GM19240 (cell line): ENCODE measurements at regions not wholly inside any gene's neighbourhood (a gene's known extent, or its start where the extent isn't known, plus 50 kb on each side); places are given as distances from the start of the nearest gene placed in this dataset.
"Not testable (repeated sequence)": the region's sequence is repeated elsewhere in the genome, so short reads cannot be mapped to it uniquely, and the experiment has no call there.

Source experiments
- DNase-seq: peaks from one replicate; pipeline ENCODE4 v3.0.0; 2011; ENCODE audit warnings: low spot score; ENCODE audit not compliant: insufficient read length

DNA sequence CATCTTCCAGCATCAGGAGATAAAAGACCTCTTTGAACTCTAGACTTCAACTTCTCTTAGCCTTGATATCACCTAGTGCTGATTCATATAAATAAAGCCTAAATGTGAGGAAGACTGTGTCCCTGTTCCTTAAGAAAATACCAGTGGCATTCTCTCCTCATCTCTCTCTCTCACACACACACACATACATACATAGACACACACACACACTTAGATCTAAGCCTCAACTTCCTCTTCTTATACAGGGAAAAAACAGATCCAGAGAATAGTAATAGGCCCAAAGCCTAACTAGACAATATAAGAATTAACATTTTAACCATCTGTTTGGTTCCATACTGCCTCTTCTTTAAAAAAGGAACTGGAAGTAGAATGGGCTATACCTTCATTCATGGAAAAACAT, 195.3 kb upstream of the NR4A3 start:
- no peak for DNase-seq

DNA sequence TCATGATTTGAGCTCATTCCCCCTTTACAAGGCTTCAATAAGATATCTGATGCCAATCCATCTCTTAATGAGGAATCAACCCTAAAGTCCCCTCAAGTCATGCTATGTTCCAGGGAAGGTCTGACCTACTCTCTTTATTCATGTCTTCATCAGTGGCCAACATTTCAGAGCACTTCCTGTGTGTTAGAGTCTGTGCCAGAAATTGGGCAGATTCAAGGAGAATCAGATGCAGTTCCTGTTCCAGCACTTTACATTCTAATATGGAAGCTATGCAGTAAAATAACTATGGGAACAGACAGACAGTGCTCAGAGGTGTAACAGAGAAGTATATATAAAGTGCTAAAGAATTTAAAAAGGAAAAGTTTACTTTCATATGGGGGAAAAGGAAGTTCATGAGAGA, 193.4 kb upstream of the NR4A3 start:
- DNase-seq: no peak

DNA sequence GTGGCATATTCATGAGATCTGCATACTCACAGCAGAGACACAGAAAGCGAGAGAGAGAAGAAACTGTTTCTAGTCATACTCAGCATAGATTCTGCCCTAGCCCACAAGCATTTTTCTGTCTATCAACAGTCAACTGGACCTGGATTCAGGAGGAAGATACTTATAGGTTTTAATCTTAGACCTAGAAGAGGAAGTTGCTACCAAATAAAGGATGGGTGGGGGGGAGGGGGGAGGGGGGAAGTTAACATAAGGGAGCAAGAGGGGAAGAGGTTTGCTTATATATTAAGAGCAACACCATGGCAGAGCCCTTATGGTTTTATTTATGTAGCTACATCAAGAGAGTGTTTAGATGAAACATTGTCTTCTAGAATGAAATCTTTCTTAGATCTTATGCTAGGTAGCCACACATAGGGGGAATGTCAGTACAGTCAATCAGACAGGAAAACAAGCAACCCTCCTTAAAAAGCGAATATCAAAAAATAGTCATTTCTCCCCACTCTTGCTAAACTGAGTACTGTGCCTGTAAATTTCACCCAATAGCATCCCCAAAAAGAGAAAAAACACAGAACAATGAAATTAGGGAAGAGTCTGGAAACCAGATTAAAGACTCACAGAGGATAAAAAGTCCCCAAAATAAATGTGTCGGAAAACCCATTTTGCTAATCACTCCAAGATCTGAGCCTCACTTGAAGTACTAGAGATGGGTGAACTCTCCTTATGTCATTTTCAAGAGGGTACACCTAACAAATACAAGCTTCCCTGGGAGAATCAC, 192.7 kb upstream of the NR4A3 start:
- DNase-seq: no peak

DNA sequence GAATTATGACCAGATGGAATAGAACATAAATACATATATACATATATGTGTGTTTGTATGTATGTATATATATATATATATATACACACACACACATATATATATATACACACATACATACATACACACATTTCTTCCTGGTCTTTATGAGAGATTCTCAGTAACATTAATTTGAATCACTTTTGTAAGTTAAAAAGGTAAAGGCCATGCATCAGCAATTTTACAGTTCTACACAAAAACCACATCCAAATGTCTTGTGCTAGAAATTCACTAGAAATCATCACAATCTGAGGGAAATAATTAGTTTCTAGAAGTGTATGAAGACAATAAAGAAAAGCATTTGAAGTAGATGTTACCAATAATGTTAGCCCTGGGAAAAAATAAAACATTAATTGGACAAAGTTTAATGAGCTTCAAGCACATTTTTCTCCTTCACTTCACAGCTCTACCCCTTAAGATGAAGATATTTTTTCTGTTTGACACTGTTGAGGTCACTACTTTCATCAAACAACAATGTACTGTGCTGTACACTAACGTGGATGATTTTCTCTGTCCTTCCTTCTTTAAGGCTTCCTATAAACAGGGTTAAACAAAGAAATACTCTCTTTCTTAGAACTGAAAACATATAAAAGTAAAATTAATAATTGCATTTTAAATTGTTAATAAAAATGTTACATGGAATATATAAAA, 189.2 kb upstream of the NR4A3 start:
- no peak for DNase-seq

DNA sequence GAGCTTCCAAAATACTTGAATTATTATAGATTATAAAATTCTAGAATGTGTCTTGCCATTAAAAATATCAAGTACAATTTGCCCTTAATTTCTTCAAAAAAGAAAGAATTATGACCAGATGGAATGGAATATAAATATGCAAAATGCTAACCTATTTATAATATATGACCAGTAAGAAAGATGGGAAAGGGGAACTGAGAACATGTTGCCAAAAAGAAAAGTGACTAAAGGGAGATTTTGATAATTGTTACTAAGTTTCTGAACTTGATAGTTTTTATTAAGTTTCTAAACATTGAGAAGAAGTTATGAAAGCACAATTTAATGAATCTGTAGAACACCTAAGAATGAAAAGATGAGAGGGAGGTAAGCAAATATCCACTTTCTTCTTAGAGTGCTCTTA, 188.4 kb upstream of the NR4A3 start:
- DNase-seq: no peak

DNA sequence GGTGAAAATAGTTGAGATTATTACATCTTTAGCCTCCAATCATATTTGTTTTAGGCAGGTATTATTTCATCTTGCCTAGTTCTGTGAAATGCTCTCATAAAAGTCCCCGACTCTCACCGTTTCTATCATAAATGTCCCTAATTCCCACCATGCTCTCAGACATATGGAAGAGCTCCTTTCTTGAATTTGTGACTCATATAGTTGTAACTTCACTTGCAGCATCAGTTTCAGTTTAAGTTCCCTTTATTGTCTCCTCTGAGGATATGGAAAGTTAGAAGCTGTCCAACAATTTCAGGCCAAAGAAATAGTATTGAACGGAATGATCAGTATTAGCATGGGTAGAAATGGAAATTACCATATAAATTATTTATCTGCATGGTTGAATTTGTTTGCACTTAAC, 187.5 kb upstream of the NR4A3 start:
- DNase-seq: no peak

DNA sequence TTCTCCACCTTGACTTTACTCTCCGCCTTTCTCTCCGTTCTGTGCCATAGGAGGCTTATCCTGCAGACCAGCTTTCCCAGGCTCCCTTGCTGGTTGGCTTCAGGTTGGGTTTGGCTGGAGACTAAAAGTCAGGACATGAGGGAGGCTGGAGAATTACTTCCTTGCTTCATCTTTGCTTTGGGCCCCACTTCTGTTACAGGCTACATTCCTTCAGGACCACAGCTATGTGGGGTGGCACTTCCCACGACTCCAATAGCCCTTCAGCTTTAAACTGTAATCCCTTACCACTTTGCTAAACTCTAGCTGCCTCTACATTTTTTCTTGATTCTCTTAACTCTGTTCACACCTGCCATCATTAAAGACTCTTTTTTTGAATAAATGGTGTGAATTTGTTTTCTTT, 186.7 kb upstream of the NR4A3 start:
- DNase-seq: no peak

DNA sequence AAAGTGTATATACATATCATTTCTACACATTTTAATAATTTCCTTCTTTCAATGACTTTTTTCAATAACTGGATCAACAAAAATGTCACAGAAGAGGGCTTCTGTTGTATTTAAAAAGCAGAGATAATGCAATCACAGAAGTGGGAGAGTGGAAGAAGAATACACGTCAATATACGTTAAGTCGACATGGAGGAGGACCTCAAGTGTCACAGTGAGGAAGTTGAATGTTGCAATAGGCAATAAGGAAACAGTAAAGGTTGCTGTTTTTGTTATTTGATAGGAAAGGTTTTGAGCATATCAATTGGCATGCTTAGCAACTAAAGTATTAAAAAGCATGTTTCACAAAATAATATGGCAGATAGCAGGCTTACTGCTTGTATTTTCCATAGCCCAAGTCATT, 184.0 kb upstream of the NR4A3 start:
- no peak for DNase-seq

DNA sequence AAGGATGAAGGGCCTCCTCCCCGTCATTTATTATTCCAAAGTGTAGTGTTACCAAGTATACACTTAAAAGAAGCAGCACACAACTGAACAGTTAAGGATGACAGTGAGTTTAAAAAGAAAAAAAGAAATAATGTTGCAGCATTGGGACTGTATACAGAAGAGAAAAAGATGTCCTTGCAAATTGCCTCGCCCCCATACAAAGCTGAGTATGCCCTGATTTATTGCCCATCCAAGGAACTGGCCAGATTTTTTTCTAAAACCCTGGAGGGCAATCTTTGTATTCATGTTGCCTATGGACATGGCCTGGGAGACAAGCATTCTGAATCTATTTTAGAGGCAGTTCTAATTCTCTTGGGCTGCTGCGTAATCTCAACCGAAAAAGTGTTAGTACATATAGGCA, 182.7 kb upstream of the NR4A3 start:
- no peak for DNase-seq

DNA sequence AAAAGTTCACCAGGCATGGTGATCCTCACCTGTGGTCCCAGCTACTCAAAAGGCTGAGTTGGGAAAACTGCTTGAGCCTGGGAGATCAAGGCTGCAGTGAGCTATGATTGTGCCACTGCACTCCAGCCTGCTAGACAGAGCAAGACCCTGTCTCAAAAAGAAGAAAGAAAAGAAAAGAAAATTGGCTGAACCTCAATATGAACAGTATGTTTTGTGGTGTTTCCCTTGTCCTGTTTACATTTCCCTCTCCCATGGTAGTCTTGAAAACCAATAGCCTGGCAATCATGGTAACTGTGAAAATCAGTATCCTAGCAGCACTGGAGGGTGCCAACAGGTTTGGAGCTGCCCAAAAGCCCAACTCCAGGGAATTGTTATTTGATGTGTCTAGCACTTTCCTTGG, 174.1 kb upstream of the NR4A3 start:
- DNase-seq: no peak

DNA sequence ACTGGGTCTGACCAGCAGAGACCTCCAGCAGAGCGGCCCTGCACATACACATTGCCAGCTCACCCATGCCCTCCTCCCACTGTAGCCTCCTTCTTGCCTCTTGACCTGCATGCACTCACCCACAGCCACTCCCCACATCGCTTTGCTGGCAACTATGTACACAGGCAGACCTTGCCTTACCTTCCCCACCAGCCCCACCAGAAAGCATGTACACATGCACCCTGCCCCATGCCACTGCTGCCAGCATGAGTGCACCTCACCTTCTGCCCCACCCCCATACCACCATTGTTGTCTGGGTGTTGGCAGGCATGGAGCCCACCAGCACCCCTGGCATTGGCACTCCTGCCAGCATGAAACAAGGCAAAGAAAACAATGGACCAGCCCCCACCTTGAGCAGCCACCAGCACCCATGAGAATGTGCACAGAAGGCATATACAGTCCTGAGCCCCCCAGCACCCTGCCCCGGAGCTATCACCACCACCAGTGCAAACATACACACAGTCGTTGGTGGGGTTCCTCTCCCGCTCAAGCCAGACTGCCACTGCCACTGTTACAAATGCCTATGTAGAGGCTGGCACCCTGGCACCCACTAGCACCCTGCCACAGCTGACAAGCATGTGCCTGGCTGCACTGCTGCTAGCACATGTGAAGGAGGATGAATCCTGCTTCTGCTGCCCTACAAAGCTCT, 171.4 kb upstream of the NR4A3 start:
- DNase-seq: no peak

DNA sequence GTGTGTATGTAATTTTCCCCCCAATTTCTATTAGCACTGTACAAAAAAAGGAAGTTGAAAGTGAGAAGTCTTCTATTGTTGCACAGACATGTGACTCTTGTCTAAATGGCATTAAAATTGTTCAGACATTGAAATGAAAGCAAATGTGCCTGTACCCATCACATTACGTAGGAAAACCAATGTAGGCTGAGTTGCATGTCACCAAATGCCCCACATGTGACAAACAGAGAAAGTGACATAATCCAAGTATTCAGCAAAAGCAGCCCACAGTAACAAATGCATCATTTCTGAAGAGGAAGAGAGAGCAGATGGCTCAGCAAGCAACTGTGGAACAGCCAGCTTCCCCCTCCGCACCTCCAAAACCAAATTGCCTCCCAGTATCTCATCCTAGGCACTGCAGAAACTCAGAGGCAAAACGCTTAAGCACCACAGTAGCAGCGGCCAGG, 161.5 kb upstream of the NR4A3 start:
- no peak for DNase-seq

DNA sequence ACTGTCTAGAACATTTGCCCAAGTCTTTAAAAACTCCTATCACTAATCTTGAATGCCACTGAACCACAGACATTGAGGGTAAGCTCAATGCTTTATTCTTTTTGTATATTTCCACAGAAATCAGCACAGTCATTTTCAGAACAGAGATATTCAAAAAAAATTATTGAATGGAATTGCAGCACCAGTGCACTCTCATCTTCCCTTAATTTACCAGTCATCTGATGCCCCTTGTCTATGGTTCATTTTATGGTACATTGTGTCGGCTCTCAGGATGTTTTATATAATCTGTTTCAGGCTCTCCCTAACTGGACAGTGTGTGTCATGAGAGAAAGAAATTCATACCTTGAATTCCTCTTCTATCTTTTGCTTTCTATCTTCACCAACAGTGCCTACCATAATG, 158.4 kb upstream of the NR4A3 start:
- no peak for DNase-seq

DNA sequence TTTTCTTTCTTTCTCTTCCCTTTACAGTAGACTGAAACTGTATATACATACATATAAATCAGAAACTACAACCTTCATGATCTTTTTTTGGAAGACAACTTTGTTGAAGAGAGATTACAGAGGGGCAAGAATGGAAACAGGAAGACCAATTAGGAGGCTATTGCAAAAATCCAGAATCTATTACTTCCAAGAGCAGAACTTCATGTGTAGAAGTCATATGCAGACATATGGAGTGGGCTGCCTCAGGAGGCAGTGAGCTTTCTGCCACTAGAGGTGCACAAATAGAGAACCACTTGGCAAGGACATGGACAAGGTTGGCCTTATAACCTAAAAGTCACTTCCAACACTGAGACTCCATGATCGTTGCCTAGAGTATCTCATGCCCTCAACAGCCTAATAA, 157.8 kb upstream of the NR4A3 start:
- no peak for DNase-seq

DNA sequence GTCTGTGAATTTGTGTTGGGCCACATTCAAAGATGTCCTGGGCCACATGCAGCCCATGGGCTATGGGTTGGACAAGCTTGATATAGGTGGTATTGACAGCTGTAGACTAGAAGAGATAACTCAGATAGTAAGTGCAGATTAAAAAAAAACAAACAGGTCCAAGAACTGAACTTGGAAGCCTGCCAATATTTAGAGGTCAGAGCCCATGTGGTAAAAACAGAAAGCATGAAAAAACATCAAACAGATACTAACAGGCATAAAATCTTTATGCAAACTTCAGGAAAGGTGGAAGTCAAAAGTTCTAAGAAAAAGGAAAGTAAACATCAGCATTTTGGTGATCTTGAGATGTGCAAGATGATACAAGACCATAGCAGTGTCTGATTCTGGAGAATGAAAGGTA, 155.1 kb upstream of the NR4A3 start:
- DNase-seq: no peak

DNA sequence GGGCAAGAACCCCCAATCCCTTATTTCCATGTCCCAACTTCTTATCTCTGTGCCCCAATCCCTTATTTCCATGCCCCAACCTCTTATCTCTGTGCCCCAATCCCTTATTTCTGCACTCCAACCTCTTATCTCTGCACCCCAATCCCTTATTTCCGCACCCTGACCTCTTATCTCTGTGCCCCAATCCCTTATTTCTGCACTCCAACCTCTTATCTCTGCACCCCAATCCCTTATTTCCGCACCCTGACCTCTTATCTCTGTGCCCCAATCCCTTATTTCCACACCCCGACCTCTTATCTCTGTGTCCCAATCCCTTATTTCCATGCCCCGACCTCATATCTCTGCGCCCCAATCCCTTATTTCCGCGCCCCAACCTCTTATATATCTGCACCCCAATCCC, 150.8 kb upstream of the NR4A3 start:
- not testable (repeated sequence) for DNase-seq

DNA sequence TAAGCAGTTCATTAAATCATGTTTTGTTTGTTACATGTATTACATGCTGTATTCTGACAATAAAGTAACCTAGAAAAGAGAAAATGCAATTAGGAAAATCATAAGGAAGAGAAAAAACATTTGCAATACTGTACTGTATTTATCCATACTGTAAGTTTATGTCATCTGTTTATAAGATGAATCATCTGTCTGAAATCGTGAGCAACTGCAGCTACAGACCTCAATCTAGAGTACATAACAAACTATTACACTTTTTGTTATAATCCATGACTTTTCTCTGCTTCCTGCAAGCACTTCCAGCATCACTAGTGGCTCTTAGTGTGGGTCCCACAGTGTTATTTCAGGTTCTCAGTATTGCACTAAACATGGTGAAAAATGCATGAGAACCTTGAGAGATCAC, 144.4 kb upstream of the NR4A3 start:
- DNase-seq: no peak

DNA sequence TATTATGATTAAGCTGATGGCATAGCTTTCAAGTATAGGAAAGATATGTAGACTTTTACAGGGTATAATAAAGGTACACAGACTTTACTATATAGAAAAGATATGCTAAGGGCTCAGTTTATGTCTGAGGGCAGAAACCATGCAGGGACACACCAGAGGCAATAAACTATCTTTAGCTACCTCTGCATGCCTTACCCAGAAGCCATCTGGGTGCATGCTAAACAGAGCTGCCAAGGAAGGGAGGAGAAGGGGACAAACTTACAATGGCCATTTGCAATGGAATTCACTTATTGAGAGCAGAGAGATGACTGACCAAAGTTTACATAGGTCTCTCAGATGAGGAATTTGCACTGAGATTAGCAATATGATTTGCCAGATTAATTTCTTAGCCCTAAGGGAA, 143.1 kb upstream of the NR4A3 start:
- no peak for DNase-seq

DNA sequence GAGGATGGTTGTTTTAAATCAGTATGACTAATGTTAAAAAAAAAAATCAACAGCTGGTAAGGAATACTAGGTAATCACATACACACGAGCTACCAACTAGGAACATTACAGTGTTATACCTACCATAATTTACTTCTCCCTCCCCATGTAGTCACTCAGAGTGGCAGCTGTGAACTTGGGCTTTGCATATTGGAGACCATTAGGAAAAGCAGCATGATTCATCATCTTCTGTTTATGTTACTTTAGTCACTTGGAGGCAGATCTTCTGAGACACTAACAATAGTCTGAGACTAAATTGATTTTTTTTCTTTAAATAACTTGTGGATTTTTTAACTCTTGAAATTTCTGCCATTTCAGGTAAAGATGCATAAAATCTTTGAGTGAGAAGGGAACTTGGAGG, 141.5 kb upstream of the NR4A3 start:
- DNase-seq: no peak

DNA sequence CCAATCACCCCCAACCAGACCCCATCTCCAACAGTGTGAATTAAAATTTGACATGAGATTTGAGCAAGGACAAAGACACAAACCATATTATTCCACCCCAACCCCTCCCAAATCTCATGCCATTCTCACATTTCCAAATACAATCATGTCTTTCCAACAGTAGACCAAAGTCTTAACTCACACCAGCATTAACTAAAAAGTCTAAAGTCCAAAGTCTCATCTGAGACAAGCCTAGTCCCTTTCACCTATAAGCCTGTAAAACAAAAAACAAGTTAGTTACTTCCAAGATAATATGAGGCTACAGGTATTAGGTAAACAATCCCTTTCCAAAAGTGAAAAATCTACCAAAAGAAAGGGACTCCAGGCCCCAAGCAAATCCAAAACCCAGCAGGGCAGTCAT, 140.6 kb upstream of the NR4A3 start:
- DNase-seq: no peak

DNA sequence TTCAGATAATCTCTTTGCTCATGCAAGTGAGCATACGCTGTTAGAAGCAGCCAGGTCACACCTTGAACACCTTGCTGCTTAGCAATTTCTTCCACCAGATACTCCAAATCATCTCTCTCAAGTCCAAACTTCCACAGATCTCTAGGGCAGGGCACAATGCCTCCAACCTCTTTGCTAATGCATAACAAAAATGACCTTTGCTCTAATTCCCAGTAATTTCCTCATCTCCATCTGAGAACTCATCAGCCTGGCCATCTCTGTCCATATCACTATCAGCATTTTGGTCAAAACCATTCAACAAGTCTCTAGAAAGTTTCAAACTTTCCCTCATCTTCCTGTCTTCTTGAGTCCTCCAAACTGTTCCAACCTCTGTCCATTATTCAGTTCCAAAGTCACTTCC, 139.3 kb upstream of the NR4A3 start:
- no peak for DNase-seq

DNA sequence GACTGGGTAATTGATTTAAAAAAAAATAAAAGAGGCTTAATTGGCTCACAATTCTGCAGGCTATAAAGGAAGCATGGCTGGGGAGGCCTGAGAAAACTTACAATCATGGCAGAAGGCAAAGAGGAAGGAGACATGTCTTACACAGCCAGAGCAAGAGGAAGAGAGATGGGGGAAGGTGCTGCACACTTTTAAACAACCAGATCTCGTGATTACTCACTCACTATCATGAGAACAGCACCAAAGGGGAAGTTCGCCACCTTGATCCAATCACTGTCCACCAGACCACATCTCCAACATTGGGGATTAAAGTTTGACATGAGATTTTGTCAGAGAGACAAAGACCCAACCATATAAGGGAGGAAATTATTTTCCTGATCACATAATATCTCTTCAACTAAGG, 138.8 kb upstream of the NR4A3 start:
- DNase-seq: no peak

DNA sequence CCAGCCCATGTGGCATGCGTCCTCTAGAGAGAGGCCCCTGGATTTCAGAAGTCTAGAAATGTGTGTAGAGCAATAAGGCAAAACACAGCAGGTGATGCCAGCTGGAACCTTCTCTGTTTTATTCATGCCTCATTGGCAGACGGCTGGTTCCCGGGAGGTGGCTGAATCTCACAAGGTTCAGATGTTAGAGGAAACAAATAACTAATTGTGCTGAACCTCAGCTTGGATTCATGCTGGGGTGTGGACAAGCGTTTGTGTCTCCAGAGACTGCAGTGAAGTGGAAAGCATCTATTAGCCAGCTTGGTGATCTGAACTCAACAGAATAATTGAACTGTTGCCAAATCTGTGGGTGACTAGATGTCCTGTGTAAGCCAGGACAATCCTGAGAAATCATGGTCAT, 131.1 kb upstream of the NR4A3 start:
- DNase-seq: no peak
